Neural cell (in vitro differentiated cells): ENCODE measurements at regions not wholly inside any gene's neighbourhood (a gene's known extent, or its start where the extent isn't known, plus 50 kb on each side); places are given as distances from the start of the nearest gene placed in this dataset.

Source experiments
- EZH2 ChIP-seq: fragments of 200-600, 300-800 bp; shearing (Covaris generic), sonication (generic); IDR thresholded peaks from 2 replicates; pipeline ENCODE4 v1.6.1; 2014; ENCODE audit warnings: antibody characterized with exemption, low read length, borderline replicate concordance, mild to moderate bottlenecking; ENCODE audit not compliant: insufficient read depth, poor library complexity, severe bottlenecking
- MXI1 ChIP-seq: fragments of 450-650 bp; conservative IDR thresholded peaks from 2 replicates; pipeline ENCODE4 v1.6.1; 2014; ENCODE audit warnings: antibody characterized with exemption, mild to moderate bottlenecking; ENCODE audit not compliant: poor library complexity, severe bottlenecking
- TAF1 ChIP-seq: IDR thresholded peaks from 2 replicates; pipeline ENCODE4 v1.6.1; 2012; ENCODE audit warnings: low read depth
- TF ChIP-seq, protein P1 (sequence below): fragments of 450-650 bp; IDR thresholded peaks from 2 replicates; pipeline ENCODE4 v1.5.1; 2014; ENCODE audit warnings: antibody characterized with exemption, mild to moderate bottlenecking, moderate library complexity; ENCODE audit not compliant: poor library complexity, severe bottlenecking

- TF ChIP-seq, protein P1, sequence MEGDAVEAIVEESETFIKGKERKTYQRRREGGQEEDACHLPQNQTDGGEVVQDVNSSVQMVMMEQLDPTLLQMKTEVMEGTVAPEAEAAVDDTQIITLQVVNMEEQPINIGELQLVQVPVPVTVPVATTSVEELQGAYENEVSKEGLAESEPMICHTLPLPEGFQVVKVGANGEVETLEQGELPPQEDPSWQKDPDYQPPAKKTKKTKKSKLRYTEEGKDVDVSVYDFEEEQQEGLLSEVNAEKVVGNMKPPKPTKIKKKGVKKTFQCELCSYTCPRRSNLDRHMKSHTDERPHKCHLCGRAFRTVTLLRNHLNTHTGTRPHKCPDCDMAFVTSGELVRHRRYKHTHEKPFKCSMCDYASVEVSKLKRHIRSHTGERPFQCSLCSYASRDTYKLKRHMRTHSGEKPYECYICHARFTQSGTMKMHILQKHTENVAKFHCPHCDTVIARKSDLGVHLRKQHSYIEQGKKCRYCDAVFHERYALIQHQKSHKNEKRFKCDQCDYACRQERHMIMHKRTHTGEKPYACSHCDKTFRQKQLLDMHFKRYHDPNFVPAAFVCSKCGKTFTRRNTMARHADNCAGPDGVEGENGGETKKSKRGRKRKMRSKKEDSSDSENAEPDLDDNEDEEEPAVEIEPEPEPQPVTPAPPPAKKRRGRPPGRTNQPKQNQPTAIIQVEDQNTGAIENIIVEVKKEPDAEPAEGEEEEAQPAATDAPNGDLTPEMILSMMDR, result no peak
- TF ChIP-seq TAF1 (no peak), MXI1 (no peak), EZH2 (no peak)
Measured at GRCh38 chr6:170030821-170031471, 259.9 kb downstream of the DLL1 start.
